Spleen (tissue), 11 donors: ENCODE measurements at regions not wholly inside any gene's neighbourhood (a gene's known extent, or its start where the extent isn't known, plus 50 kb on each side); places are given as distances from the start of the nearest gene placed in this dataset.

Source experiments
- DNase-seq: peaks from one replicate; pipeline ENCODE4 v3.0.0-alpha.2; 2020
- H3K27ac ChIP-seq, 8 donors: fragments of 200-600 bp; sonication (generic) in 7 of 8; 1 replicate in 4 of 8; 2 replicates in 4 of 8; pipeline versions ENCODE4 v1.5.0 to v1.8.0; 2016 to 2021; ENCODE audit warnings: inconsistent platforms in 4 of 8, mild to moderate bottlenecking in 4 of 8, moderate library complexity in 1 of 8
- H3K27me3 ChIP-seq, 7 donors: fragments of 200-600 bp; sonication (generic) in 6 of 7; replicated peaks in 1 of 7; 1 replicate in 4 of 7; 2 replicates in 3 of 7; pipeline versions ENCODE4 v1.5.0 to v1.8.0; 2016 to 2021; ENCODE audit warnings: inconsistent platforms in 3 of 7, mild to moderate bottlenecking in 1 of 7
- H3K36me3 ChIP-seq, 6 donors: fragments of 200-600 bp; sonication (generic) in 5 of 6; 1 replicate in 4 of 6; 2 replicates in 2 of 6; pipeline versions ENCODE4 v1.5.0 to v1.8.0; 2016 to 2021; ENCODE audit warnings: inconsistent platforms in 2 of 6
- H3K4me1 ChIP-seq, 6 donors: fragments of 200-600 bp; sonication (generic) in 5 of 6; 1 replicate in 3 of 6; 2 replicates in 3 of 6; pipeline versions ENCODE4 v1.5.0 to v1.8.0; 2016 to 2021; ENCODE audit warnings: inconsistent platforms in 3 of 6
- H3K4me3 ChIP-seq, 8 donors: fragments of 200-600 bp; sonication (generic) in 7 of 8; 1 replicate in 4 of 8; 2 replicates in 4 of 8; pipeline versions ENCODE4 v1.5.0 to v1.8.0; 2016 to 2021; ENCODE audit warnings: inconsistent platforms in 4 of 8, mild to moderate bottlenecking in 4 of 8, moderate library complexity in 2 of 8
- H3K9me3 ChIP-seq, 8 donors: fragments of 200-600 bp; sonication (generic) in 7 of 8; 1 replicate in 4 of 8; 2 replicates in 4 of 8; pipeline versions ENCODE4 v1.5.0 to v1.8.0; 2016 to 2021; ENCODE audit warnings: inconsistent platforms in 4 of 8
- CTCF ChIP-seq, 11 experiments: fragments of 200-600 bp in 7 of 11; fragments of 450-650 bp in 4 of 11; sonication (generic) in 4 of 11; IDR thresholded peaks in 8 of 11; conservative IDR thresholded peaks in 3 of 11; 1 replicate in 7 of 11; 2 replicates in 4 of 11; pipeline versions ENCODE4 v1.4.0 to v1.8.0; 2016 to 2021; ENCODE audit warnings: antibody characterized with exemption in 11 of 11, inconsistent platforms in 4 of 11, mild to moderate bottlenecking in 1 of 11
- POLR2A ChIP-seq, 3 donors: fragments of 450-650 bp; IDR thresholded peaks; one replicate each; pipeline ENCODE4 v1.5.1; 2017; ENCODE audit warnings: antibody characterized with exemption in 3 of 3, mild to moderate bottlenecking in 1 of 3
- POLR2AphosphoS5 ChIP-seq, 3 donors: sonication (generic); formaldehyde crosslinking; IDR thresholded peaks; one replicate each; pipeline ENCODE4 v1.5.1; 2017; ENCODE audit warnings: antibody characterized with exemption in 3 of 3
- whole genome bisulfite sequencing, 5 donors: extraction: QIAGEN DNeasy Blood & Tissue Kit in 3 of 5; methylation state at CpG; one replicate each; pipeline versions ENCODE4 v1.1.5 to v1.1.7; 2013 to 2018; 5-methylcytosine and 5-hydroxymethylcytosine counted together
- intact Hi-C: fragments of 100-400 bp; cut with DNase I; formaldehyde crosslinking; loops from one replicate; pipeline ENCODE4 v1.15.0; 2023; ENCODE audit warnings: low total_unique reads
- donor health status: healthy with polysubstance abuse.
- donor health status: DM: no; HTN: no; CAD: no; lungs with moderate emphysema.
- donor health status: DM: no; HTN: no; CAD: no.
- donor health status: Bipolar disorder and iron deficiency.
- donor health status: healthy.
- donor health status: DM: no; HTN: no; CAD: no.
- donor health status: DM: yes; HTN: yes; CAD: no.

GRCh38 chr5:74224331-74224730 lies 416.2 kb downstream of the ENC1 start:
- peaks cover 0 to 4% (median 0%) of the 10 kb centered on the region in 7 donors for H3K27me3 ChIP-seq
- H3K4me3 ChIP-seq = no peak overlapping the region
- intact Hi-C loops = no loop called here
- TF ChIP-seq POLR2A (IDR thresholded peaks at IDR 0.05) (no peak), CTCF (IDR thresholded peaks at IDR 0.05 in 8 of 11, conservative IDR thresholded peaks at IDR 0.05 in 3 of 11) (no peak), POLR2AphosphoS5 (IDR thresholded peaks at IDR 0.05) (no peak)
- peaks cover 0 to 16% (median under 1%) of the 10 kb centered on the region in 8 donors for H3K9me3 ChIP-seq
- H3K36me3 ChIP-seq = no peaks in the 10 kb centered on the region
- no peaks in the 10 kb centered on the region for H3K4me1 ChIP-seq
- DNase-seq = no peak
- no peak overlapping the region for H3K27ac ChIP-seq

GRCh38 chr5:74222806-74223205 lies 417.7 kb downstream of the ENC1 start:
- peaks cover 0 to 3% (median 0%) of the 10 kb centered on the region in 7 donors for H3K27me3 ChIP-seq
- peaks cover 0 to 24% (median 6%) of the 10 kb centered on the region in 8 donors for H3K9me3 ChIP-seq
- TF ChIP-seq CTCF (IDR thresholded peaks at IDR 0.05 in 8 of 11, conservative IDR thresholded peaks at IDR 0.05 in 3 of 11) = no peak

GRCh38 chr5:74221413-74221812 lies 419.1 kb downstream of the ENC1 start:
- Histone ChIP-seq H3K27ac (no peak overlapping the region), H3K4me1 (no peaks in the 10 kb centered on the region), H3K4me3 (no peak overlapping the region), H3K36me3 (no peaks in the 10 kb centered on the region), H3K9me3 (peaks cover 0 to 24% (median 6%) of the 10 kb centered on the region in 8 donors), H3K27me3 (no peaks in the 10 kb centered on the region)
- 60 to 81% (median 74%) methylated on average over 5 of the region's 5 CpGs for WGBS, 5 donors
- DNase-seq = no peak
- TF ChIP-seq CTCF (IDR thresholded peaks at IDR 0.05 in 8 of 11, conservative IDR thresholded peaks at IDR 0.05 in 3 of 11) (no peak), POLR2AphosphoS5 (IDR thresholded peaks at IDR 0.05) (no peak), POLR2A (IDR thresholded peaks at IDR 0.05) (no peak)
- intact Hi-C loops = no loop called here

More at GRCh38 chr5:74222806-74223205, 417.7 kb downstream of the ENC1 start:
- H3K27ac ChIP-seq = no peak overlapping the region
- H3K4me3 ChIP-seq = no peak overlapping the region
- intact Hi-C loops = no loop called here
- H3K36me3 ChIP-seq = no peaks in the 10 kb centered on the region
- H3K4me1 ChIP-seq = no peaks in the 10 kb centered on the region
- no peak for DNase-seq
- WGBS, 5 donors = 28 to 70% (median 44%) methylated on average over 1 of the region's 1 CpG

- WGBS, 5 donors = 73 to 91% (median 76%) methylated on average over 1 of the region's 1 CpG
- H3K4me1 ChIP-seq = no peaks in the 10 kb centered on the region
- TF ChIP-seq POLR2AphosphoS5 (IDR thresholded peaks at IDR 0.05) (no peak), POLR2A (IDR thresholded peaks at IDR 0.05) (no peak), CTCF (IDR thresholded peaks at IDR 0.05 in 8 of 11, conservative IDR thresholded peaks at IDR 0.05 in 3 of 11) (no peak)
- H3K27me3 ChIP-seq = no peaks in the 10 kb centered on the region
- no peak overlapping the region for H3K27ac ChIP-seq
- no peak for DNase-seq
- H3K36me3 ChIP-seq = no peaks in the 10 kb centered on the region
- intact Hi-C loops = no loop called here
- H3K4me3 ChIP-seq = no peak overlapping the region
- peaks cover 0 to 17% (median 5%) of the 10 kb centered on the region in 8 donors for H3K9me3 ChIP-seq
These were observed 424.5 kb downstream of the ENC1 start for GRCh38 chr5:74216012-74216411.
